ENCODE measurements at regions not wholly inside any gene's neighbourhood (a gene's known extent, or its start where the extent isn't known, plus 50 kb on each side); places are given as distances from the start of the nearest gene placed in this dataset.

GRCh38 chr17:33870936-33871335 lies 384.1 kb upstream of the CCL2 start:
- POLR2A ChIA-PET (ENCODE audit: unreplicated experiment) = no interaction called here
- Histone ChIP-seq H2BK15ac (ENCODE audit: low read depth, low read length) (no peak overlapping the region), H3K27me3 (ENCODE audit: control insufficient read depth, insufficient read depth, low read length) (no peaks in the 10 kb centered on the region), H2AK5ac (ENCODE audit: low read depth, low read length) (no peak overlapping the region), H3K4ac (ENCODE audit: low read depth, low read length) (no peak overlapping the region), H2BK120ac (ENCODE audit: low read depth, low read length) (no peak overlapping the region), H2AFZ (replicated peaks; ENCODE audit: low read length, poor library complexity) (no peak overlapping the region), H4K20me1 (ENCODE audit: insufficient read depth, low read length) (no peaks in the 10 kb centered on the region), H3K18ac (ENCODE audit: low read depth, low read length) (no peak overlapping the region), H3K23ac (ENCODE audit: low read depth, low read length) (no peak overlapping the region), H3K4me3 (ENCODE audit: insufficient read depth, low read depth, low read length) (no peak overlapping the region), H3K4me2 (ENCODE audit: low read depth, low read length) (no peak overlapping the region), H4K8ac (ENCODE audit: low read depth in 2 of 2, low read length in 2 of 2) (no peak overlapping the region), H4K91ac (ENCODE audit: insufficient read depth, low read depth, low read length) (no peak overlapping the region), H3K79me1 (ENCODE audit: low read depth in 1 of 2, low read length in 2 of 2) (no peaks in the 10 kb centered on the region), H4K5ac (ENCODE audit: low read depth, low read length) (no peak overlapping the region), H3K14ac (replicated peaks; ENCODE audit: low read depth, low read length) (no peak overlapping the region), H2BK5ac (ENCODE audit: low read depth, low read length, poor library complexity, severe bottlenecking) (no peak overlapping the region), H3K56ac (ENCODE audit: extremely low read depth, insufficient read depth, low read length) (no peak overlapping the region), H2AK9ac (replicated peaks; ENCODE audit: low read depth, low read length, poor library complexity) (no peak overlapping the region), H3K9ac (ENCODE audit: low read depth, low read length) (no peak overlapping the region), H3K27ac (ENCODE audit: insufficient read depth, low read length) (no peak overlapping the region), H2BK20ac (ENCODE audit: low read depth, low read length) (no peak overlapping the region), H3K9me3 (ENCODE audit: control insufficient read depth, insufficient read depth, low read length) (0 out of 2 replicates have a peak, but pooled peaks cover 4% of the 10 kb centered on the region), H3K9me1 (ENCODE audit: insufficient read depth, low read length) (no peaks in the 10 kb centered on the region), H3K4me1 (ENCODE audit: control insufficient read depth, insufficient read depth, low read length) (no peaks in the 10 kb centered on the region), H3K36me3 (ENCODE audit: control insufficient read depth, insufficient read depth, low read length) (no peaks in the 10 kb centered on the region)
- DNase-seq (no peak), ATAC-seq (ENCODE audit: low read depth) (no peak)
- TF ChIP-seq RFX5 (IDR thresholded peaks at IDR 0.05; ENCODE audit: low read depth, low read length) = no peak
- TF ChIP-seq USF2 (IDR thresholded peaks at IDR 0.05; ENCODE audit: low read depth, low read length) = no peak
- no peak for TF ChIP-seq RAD21 (IDR thresholded peaks at IDR 0.05; ENCODE audit: low read length)
- TF ChIP-seq MXI1 (IDR thresholded peaks at IDR 0.05; ENCODE audit: borderline replicate concordance, low read depth, low read length) = no peak
- no peak for TF ChIP-seq ELK1 (IDR thresholded peaks at IDR 0.05; ENCODE audit: borderline replicate concordance, low read depth, low read length)
- TF ChIP-seq BHLHE40 (IDR thresholded peaks at IDR 0.05; ENCODE audit: low read depth, low read length) = no peak
- TF ChIP-seq FOS (IDR thresholded peaks at IDR 0.05; ENCODE audit: low read depth, low read length) = no peak
- no peak for TF ChIP-seq CTCF (conservative IDR thresholded peaks at IDR 0.05; ENCODE audit: low read depth, low read length)
- TF ChIP-seq MAZ (IDR thresholded peaks at IDR 0.05; ENCODE audit: borderline replicate concordance, low read depth, low read length) = no peak
- TF ChIP-seq NFE2L2 (IDR thresholded peaks at IDR 0.05; ENCODE audit: low read depth, low read length) = no peak
- TF ChIP-seq RCOR1 (IDR thresholded peaks at IDR 0.05; ENCODE audit: insufficient replicate concordance, low read length) = no peak
- intact Hi-C loops (cut with micrococcal nuclease) = no loop called here
- in situ Hi-C loops (cut with MboI; ENCODE audit: low sequenced_read_pairs) = no loop called here
- no CpG with 5 or more reads among the region's 3 CpGs for WGBS, 2 experiments (ENCODE audit: extremely low coverage in 2 of 2, insufficient read length in 1 of 2)
- dilution Hi-C loops (cut with HindIII; ENCODE audit: low sequenced_read_pairs, unreplicated experiment) = no loop called here
- BruUV-seq (replicated peaks) = no TSS peak
- CTCF ChIA-PET = no interaction called here

Measured in IMR-90 (cell line).